ENCODE measurements at regions not wholly inside any gene's neighbourhood (a gene's known extent, or its start where the extent isn't known, plus 50 kb on each side); places are given as distances from the start of the nearest gene placed in this dataset.

GRCh38 chr2:12326449-12327190 lies 390.1 kb upstream of the TRIB2 start:
- no peak for TF ChIP-seq JUND (IDR thresholded peaks at IDR 0.05; ENCODE audit: low read depth)
- peak in 1 of 2 experiments; percentile 29 for DNase-seq (ENCODE audit: low read depth in 1 of 2, low spot score in 1 of 2)
- in situ Hi-C loops (cut with HindIII; ENCODE audit: low pct_unique_long_range_greater_than_20kb, low sequenced_read_pairs): no loop called here

- in situ Hi-C loops (cut with HindIII; ENCODE audit: low pct_unique_long_range_greater_than_20kb, low sequenced_read_pairs): no loop called here
- no peak for TF ChIP-seq JUND (IDR thresholded peaks at IDR 0.05; ENCODE audit: low read depth)
- DNase-seq (ENCODE audit: low read depth in 1 of 2, low spot score in 1 of 2): no peak
Observed at GRCh38 chr2:12330916-12331315, 385.8 kb upstream of the TRIB2 start.

GRCh38 chr2:12331698-12332097 lies 385.0 kb upstream of the TRIB2 start:
- no peak for DNase-seq (ENCODE audit: low read depth in 1 of 2, low spot score in 1 of 2)
- in situ Hi-C loops (cut with HindIII; ENCODE audit: low pct_unique_long_range_greater_than_20kb, low sequenced_read_pairs): no loop called here
- no peak for TF ChIP-seq JUND (IDR thresholded peaks at IDR 0.05; ENCODE audit: low read depth)

- no peak for TF ChIP-seq JUND (IDR thresholded peaks at IDR 0.05; ENCODE audit: low read depth)
- no peak for DNase-seq (ENCODE audit: low read depth in 1 of 2, low spot score in 1 of 2)
- in situ Hi-C loops (cut with HindIII; ENCODE audit: low pct_unique_long_range_greater_than_20kb, low sequenced_read_pairs): no loop called here
Observed at GRCh38 chr2:12333293-12333692, 383.4 kb upstream of the TRIB2 start.

- in situ Hi-C loops (cut with HindIII; ENCODE audit: low pct_unique_long_range_greater_than_20kb, low sequenced_read_pairs): no loop called here
- no peak for DNase-seq (ENCODE audit: low read depth in 1 of 2, low spot score in 1 of 2)
Observed at GRCh38 chr2:12334412-12334966, 382.2 kb upstream of the TRIB2 start.

GRCh38 chr2:12335131-12335530 lies 381.6 kb upstream of the TRIB2 start:
- in situ Hi-C loops (cut with HindIII; ENCODE audit: low pct_unique_long_range_greater_than_20kb, low sequenced_read_pairs): no loop called here
- no peak for TF ChIP-seq JUND (IDR thresholded peaks at IDR 0.05; ENCODE audit: low read depth)
- no peak for DNase-seq (ENCODE audit: low read depth in 1 of 2, low spot score in 1 of 2)

More at GRCh38 chr2:12334412-12334966, 382.2 kb upstream of the TRIB2 start:
- no peak for TF ChIP-seq JUND (IDR thresholded peaks at IDR 0.05; ENCODE audit: low read depth)

- in situ Hi-C loops (cut with HindIII; ENCODE audit: low pct_unique_long_range_greater_than_20kb, low sequenced_read_pairs): no loop called here
- no peak for TF ChIP-seq JUND (IDR thresholded peaks at IDR 0.05; ENCODE audit: low read depth)
- DNase-seq (ENCODE audit: low read depth in 1 of 2, low spot score in 1 of 2): no peak
Observed at GRCh38 chr2:12335995-12336394, 380.7 kb upstream of the TRIB2 start.

GRCh38 chr2:12338946-12339697 lies 377.6 kb upstream of the TRIB2 start:
- in situ Hi-C loops (cut with HindIII; ENCODE audit: low pct_unique_long_range_greater_than_20kb, low sequenced_read_pairs): no loop called here
- TF ChIP-seq JUND (IDR thresholded peaks at IDR 0.05; ENCODE audit: low read depth): no peak
- no peak for DNase-seq (ENCODE audit: low read depth in 1 of 2, low spot score in 1 of 2)

- DNase-seq (ENCODE audit: low read depth in 1 of 2, low spot score in 1 of 2): no peak
- no peak for TF ChIP-seq JUND (IDR thresholded peaks at IDR 0.05; ENCODE audit: low read depth)
- in situ Hi-C loops (cut with HindIII; ENCODE audit: low pct_unique_long_range_greater_than_20kb, low sequenced_read_pairs): no loop called here
Observed at GRCh38 chr2:12340164-12340563, 376.6 kb upstream of the TRIB2 start.

- TF ChIP-seq JUND (IDR thresholded peaks at IDR 0.05; ENCODE audit: low read depth): no peak
- no peak for DNase-seq (ENCODE audit: low read depth in 1 of 2, low spot score in 1 of 2)
- in situ Hi-C loops (cut with HindIII; ENCODE audit: low pct_unique_long_range_greater_than_20kb, low sequenced_read_pairs): no loop called here
Observed at GRCh38 chr2:12341215-12341614, 375.5 kb upstream of the TRIB2 start.

GRCh38 chr2:12341920-12342319 lies 374.8 kb upstream of the TRIB2 start:
- in situ Hi-C loops (cut with HindIII; ENCODE audit: low pct_unique_long_range_greater_than_20kb, low sequenced_read_pairs): no loop called here
- no peak for DNase-seq (ENCODE audit: low read depth in 1 of 2, low spot score in 1 of 2)

GRCh38 chr2:12343141-12343540 lies 373.6 kb upstream of the TRIB2 start:
- in situ Hi-C loops (cut with HindIII; ENCODE audit: low pct_unique_long_range_greater_than_20kb, low sequenced_read_pairs): no loop called here
- TF ChIP-seq JUND (IDR thresholded peaks at IDR 0.05; ENCODE audit: low read depth): no peak
- DNase-seq (ENCODE audit: low read depth in 1 of 2, low spot score in 1 of 2): no peak

More at GRCh38 chr2:12341920-12342319, 374.8 kb upstream of the TRIB2 start:
- no peak for TF ChIP-seq JUND (IDR thresholded peaks at IDR 0.05; ENCODE audit: low read depth)

GRCh38 chr2:12347066-12347493 lies 369.7 kb upstream of the TRIB2 start:
- TF ChIP-seq JUND (IDR thresholded peaks at IDR 0.05; ENCODE audit: low read depth): no peak
- in situ Hi-C loops (cut with HindIII; ENCODE audit: low pct_unique_long_range_greater_than_20kb, low sequenced_read_pairs): no loop called here
- no peak for DNase-seq (ENCODE audit: low read depth in 1 of 2, low spot score in 1 of 2)
